Body of pancreas (tissue), 4 donors: ENCODE measurements at regions not wholly inside any gene's neighbourhood (a gene's known extent, or its start where the extent isn't known, plus 50 kb on each side); places are given as distances from the start of the nearest gene placed in this dataset.

ENCODE experiments used
- POLR2A ChIP-seq, 3 donors: fragments of 450-650 bp; IDR thresholded peaks; one replicate each; pipeline ENCODE4 v1.6.1; 2016; ENCODE audit warnings: antibody characterized with exemption in 3 of 3, mild to moderate bottlenecking in 2 of 3
- TF ChIP-seq, protein P1 (sequence below), 7 experiments: fragments of 450-650 bp in 4 of 7; fragments of 200-600 bp in 3 of 7; sonication (generic) in 3 of 7; IDR thresholded peaks; one replicate each; pipeline ENCODE4 v1.5.1; 2016 to 2019; ENCODE audit warnings: antibody characterized with exemption in 7 of 7

DNA sequence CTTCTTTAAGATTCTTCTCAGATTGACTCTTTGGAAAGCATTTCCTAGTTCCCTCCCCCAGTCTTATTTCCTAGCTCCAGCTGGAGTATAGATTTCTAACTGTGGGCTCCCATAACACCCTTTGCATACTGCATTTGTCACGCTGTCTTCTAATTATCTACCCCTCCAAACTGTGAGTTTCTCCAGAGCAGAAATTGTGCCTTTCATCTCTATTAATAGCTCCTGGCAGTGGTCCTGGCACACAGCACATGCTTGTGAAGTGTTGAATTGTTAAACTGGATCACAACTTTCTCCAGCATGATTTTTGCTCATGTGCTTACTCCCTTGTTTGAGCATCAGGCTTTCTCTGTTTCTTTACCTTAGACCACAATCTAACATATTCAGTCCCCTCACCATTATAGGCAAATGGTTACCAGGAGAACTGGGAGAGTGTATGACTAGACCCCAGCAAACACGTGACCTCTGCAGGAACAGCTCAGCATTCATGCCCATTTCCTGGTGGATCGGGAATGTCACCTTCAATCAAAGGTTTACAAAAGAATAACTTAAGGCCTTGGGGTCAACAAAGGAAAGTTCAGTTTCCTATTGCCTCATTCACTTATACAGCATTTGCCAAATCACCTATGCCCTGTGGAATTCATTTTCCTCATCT is 175.7 kb upstream of the TANK start:
- TF ChIP-seq, protein P1, sequence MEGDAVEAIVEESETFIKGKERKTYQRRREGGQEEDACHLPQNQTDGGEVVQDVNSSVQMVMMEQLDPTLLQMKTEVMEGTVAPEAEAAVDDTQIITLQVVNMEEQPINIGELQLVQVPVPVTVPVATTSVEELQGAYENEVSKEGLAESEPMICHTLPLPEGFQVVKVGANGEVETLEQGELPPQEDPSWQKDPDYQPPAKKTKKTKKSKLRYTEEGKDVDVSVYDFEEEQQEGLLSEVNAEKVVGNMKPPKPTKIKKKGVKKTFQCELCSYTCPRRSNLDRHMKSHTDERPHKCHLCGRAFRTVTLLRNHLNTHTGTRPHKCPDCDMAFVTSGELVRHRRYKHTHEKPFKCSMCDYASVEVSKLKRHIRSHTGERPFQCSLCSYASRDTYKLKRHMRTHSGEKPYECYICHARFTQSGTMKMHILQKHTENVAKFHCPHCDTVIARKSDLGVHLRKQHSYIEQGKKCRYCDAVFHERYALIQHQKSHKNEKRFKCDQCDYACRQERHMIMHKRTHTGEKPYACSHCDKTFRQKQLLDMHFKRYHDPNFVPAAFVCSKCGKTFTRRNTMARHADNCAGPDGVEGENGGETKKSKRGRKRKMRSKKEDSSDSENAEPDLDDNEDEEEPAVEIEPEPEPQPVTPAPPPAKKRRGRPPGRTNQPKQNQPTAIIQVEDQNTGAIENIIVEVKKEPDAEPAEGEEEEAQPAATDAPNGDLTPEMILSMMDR (IDR thresholded peaks at IDR 0.05) = no peak
- TF ChIP-seq POLR2A (IDR thresholded peaks at IDR 0.05) = no peak
